Neural cell (in vitro differentiated cells): ENCODE measurements at regions not wholly inside any gene's neighbourhood (a gene's known extent, or its start where the extent isn't known, plus 50 kb on each side); places are given as distances from the start of the nearest gene placed in this dataset.

Experiments
- CTCF ChIP-seq: fragments of 450-650 bp; IDR thresholded peaks from 2 replicates; pipeline ENCODE4 v1.5.1; 2014; ENCODE audit warnings: antibody characterized with exemption, mild to moderate bottlenecking, moderate library complexity; ENCODE audit not compliant: poor library complexity, severe bottlenecking
- EP300 ChIP-seq: fragments of 450-650 bp; conservative IDR thresholded peaks from 2 replicates; pipeline ENCODE4 v1.6.1; 2014; ENCODE audit warnings: antibody characterized with exemption, mild to moderate bottlenecking, moderate library complexity; ENCODE audit not compliant: poor library complexity, severe bottlenecking
- EZH2 ChIP-seq: fragments of 200-600, 300-800 bp; shearing (Covaris generic), sonication (generic); IDR thresholded peaks from 2 replicates; pipeline ENCODE4 v1.6.1; 2014; ENCODE audit warnings: antibody characterized with exemption, low read length, borderline replicate concordance, mild to moderate bottlenecking; ENCODE audit not compliant: insufficient read depth, poor library complexity, severe bottlenecking
- POLR2AphosphoS5 ChIP-seq: IDR thresholded peaks from 2 replicates; pipeline ENCODE4 v1.6.1; 2012
- RAD21 ChIP-seq: fragments of 450-650 bp; conservative IDR thresholded peaks from 2 replicates; pipeline ENCODE4 v1.6.1; 2014; ENCODE audit warnings: antibody characterized with exemption, mild to moderate bottlenecking, moderate library complexity
- REST ChIP-seq: IDR thresholded peaks from 2 replicates; pipeline ENCODE4 v1.6.1; 2012; ENCODE audit warnings: borderline replicate concordance

- TF ChIP-seq CTCF (no peak), REST (no peak), EP300 (no peak), EZH2 (no peak), POLR2AphosphoS5 (no peak), RAD21 (no peak)
Measured at GRCh38 chr9:91055845-91056244, 254.2 kb downstream of the SYK start.
